ENCODE measurements at regions not wholly inside any gene's neighbourhood (a gene's known extent, or its start where the extent isn't known, plus 50 kb on each side); places are given as distances from the start of the nearest gene placed in this dataset.
A peak's percentile ranks its signal among the peaks of the same experiment; 100 is the strongest.

DNA sequence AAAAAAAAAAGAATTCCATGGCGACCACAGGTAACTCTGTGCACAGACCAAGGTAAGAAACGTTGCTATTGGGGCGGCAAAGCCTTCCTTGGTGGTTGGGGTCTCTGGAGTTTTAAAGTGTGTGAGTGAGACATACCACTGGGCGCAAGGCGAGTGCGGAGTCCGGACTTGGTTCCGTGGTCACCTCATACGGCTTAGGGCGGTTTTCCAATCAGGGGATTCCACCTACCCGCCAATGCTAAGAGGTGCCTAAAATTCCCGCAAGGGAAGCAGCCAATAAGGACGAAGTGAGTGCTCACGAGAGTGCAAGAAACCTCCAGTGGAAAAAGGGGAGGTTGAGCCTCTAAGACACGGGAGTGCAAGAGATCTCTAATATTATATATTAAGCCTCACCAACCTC, 68.6 kb upstream of the PRSS16 start:
- H3K4me1 ChIP-seq: peaks cover 23% of the 10 kb centered on the region
- H3K4me3 ChIP-seq: peak overlapping the region; percentile 79
- DNase-seq: no peak
- intact Hi-C loops (cut with micrococcal nuclease): loop anchor here (10.0 kb wide), 1 partner anchor 336 kb away; no protein-coding TSS in a partner anchor
- no peaks in the 10 kb centered on the region for H3K9me3 ChIP-seq (replicated peaks)
- H3K27ac ChIP-seq (replicated peaks): no peak overlapping the region
- TF ChIP-seq, protein P1, sequence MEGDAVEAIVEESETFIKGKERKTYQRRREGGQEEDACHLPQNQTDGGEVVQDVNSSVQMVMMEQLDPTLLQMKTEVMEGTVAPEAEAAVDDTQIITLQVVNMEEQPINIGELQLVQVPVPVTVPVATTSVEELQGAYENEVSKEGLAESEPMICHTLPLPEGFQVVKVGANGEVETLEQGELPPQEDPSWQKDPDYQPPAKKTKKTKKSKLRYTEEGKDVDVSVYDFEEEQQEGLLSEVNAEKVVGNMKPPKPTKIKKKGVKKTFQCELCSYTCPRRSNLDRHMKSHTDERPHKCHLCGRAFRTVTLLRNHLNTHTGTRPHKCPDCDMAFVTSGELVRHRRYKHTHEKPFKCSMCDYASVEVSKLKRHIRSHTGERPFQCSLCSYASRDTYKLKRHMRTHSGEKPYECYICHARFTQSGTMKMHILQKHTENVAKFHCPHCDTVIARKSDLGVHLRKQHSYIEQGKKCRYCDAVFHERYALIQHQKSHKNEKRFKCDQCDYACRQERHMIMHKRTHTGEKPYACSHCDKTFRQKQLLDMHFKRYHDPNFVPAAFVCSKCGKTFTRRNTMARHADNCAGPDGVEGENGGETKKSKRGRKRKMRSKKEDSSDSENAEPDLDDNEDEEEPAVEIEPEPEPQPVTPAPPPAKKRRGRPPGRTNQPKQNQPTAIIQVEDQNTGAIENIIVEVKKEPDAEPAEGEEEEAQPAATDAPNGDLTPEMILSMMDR (IDR thresholded peaks at IDR 0.05; ENCODE audit: borderline replicate concordance): no peak
- no peaks in the 10 kb centered on the region for H3K36me3 ChIP-seq
- peaks cover 50% of the 10 kb centered on the region for H3K27me3 ChIP-seq (ENCODE audit: low read depth)

- H3K27ac ChIP-seq (replicated peaks): no peak overlapping the region
- no peak overlapping the region for H3K4me3 ChIP-seq
- peaks cover 53% of the 10 kb centered on the region for H3K27me3 ChIP-seq (ENCODE audit: low read depth)
- H3K36me3 ChIP-seq: no peaks in the 10 kb centered on the region
- intact Hi-C loops (cut with micrococcal nuclease): loop anchor here (10.0 kb wide), 1 partner anchor 712 kb away; a partner anchor contains a TSS
- no peaks in the 10 kb centered on the region for H3K9me3 ChIP-seq (replicated peaks)
- TF ChIP-seq, protein P1 (IDR thresholded peaks at IDR 0.05; ENCODE audit: borderline replicate concordance): no peak
- no peak for DNase-seq
- peaks cover 14% of the 10 kb centered on the region for H3K4me1 ChIP-seq
Measured at GRCh38 chr6:27183060-27183832, 64.3 kb upstream of the PRSS16 start.

DNA sequence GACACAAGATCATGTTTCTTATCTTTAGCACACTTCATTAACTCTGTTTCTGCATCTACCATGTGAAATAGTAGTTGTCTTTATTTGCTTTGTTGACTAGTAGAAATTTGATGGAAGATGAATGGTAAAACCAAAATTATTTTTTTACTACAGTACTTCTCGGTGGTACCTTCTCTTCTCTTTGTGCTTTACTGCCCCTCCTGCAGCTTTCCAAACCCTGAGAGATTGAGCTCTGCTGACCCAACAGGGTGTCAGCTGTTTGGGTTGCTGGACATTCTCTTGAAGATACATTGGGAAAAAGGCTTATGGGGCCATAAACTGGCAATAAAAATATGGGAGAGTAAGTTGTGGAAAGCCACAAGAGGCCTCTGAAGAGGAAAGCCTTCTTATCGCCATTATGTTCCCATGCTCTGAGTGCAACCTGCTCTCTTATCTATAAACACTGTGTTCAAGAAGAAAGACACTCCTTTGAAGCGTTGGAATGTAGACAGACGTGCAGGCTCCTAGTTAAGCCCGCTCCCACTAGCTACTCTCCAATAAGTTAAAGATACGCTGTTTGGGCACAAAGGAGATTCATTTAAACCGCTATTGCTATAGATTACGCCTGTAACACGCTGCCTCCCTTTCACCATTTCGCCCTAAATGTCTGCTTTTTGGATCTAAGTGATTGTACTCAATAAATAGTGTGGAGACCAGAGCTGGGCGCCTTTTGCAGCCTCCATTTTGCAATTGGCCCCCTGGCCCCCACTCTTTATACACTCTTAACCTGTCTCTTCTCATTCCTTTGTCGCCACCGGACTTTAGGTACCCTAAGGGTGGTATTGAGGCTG, 60.1 kb upstream of the PRSS16 start:
- DNase-seq: no peak
- H3K27ac ChIP-seq (replicated peaks): peak overlapping the region; percentile 66
- intact Hi-C loops (cut with micrococcal nuclease): loop anchor here (10.0 kb wide), 1 partner anchor 707 kb away; a partner anchor contains a TSS
- no peaks in the 10 kb centered on the region for H3K36me3 ChIP-seq
- H3K4me3 ChIP-seq: peak overlapping the region; percentile 70
- TF ChIP-seq, protein P1 (IDR thresholded peaks at IDR 0.05; ENCODE audit: borderline replicate concordance): no peak
- peaks cover 7% of the 10 kb centered on the region for H3K4me1 ChIP-seq
- H3K9me3 ChIP-seq (replicated peaks): no peaks in the 10 kb centered on the region
- peaks cover 16% of the 10 kb centered on the region for H3K27me3 ChIP-seq (ENCODE audit: low read depth)

DNA sequence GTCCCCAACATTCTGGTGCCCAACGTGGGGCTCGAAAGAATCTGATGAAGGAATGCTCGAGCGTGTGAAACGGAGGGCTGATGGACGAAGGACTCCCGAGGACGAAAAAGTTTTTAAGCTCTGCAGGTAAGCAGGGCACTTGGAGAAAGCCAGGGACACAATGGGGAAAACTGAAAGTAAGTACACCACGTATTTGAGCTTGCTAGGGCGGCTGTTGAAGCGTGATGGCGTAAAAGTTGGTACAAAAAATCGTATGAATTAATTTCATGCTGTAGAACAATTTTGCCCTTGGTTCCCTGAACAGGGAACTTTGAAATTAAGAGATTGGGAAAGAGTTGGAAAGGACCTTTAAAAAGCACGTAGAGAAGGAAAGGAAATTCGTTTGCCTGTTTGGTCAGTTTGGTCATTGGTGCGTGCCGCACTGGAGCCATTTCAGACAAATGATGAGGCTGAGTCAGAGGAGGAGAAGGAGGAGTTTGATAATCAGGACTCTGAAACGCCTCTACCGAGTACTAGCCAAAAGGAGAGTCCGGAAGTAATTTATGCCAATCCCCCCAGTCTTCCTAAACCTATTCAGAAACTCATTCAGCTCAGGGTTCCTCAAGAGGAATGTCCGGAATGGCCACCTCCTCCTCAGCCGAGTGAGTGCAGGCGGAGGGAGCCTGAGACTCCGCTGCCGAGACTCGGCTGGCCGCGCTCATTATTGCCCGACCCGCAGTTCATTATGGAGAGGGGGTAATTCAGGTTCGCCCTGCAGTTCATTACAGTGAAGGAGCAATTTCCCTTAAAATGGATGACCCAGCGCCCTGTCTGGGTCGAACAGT, 59.2 kb upstream of the PRSS16 start:
- TF ChIP-seq, protein P1 (IDR thresholded peaks at IDR 0.05; ENCODE audit: borderline replicate concordance): no peak
- Histone ChIP-seq H3K27ac (replicated peaks) (peak overlapping the region; percentile 66), H3K36me3 (no peaks in the 10 kb centered on the region), H3K27me3 (ENCODE audit: low read depth) (peaks cover 8% of the 10 kb centered on the region), H3K4me1 (peaks cover 7% of the 10 kb centered on the region), H3K4me3 (peak overlapping the region; percentile 70), H3K9me3 (replicated peaks) (no peaks in the 10 kb centered on the region)
- peak; percentile 28 for DNase-seq
- intact Hi-C loops (cut with micrococcal nuclease): loop anchor here (10.0 kb wide), 1 partner anchor 707 kb away; a partner anchor contains a TSS
